H9 (cell line): ENCODE measurements at regions not wholly inside any gene's neighbourhood (a gene's known extent, or its start where the extent isn't known, plus 50 kb on each side); places are given as distances from the start of the nearest gene placed in this dataset.

Experiments
- DNase-seq: peaks from one replicate; pipeline ENCODE4 v3.0.0-alpha.2; 2017
- H2AFZ ChIP-seq: one replicate; pipeline ENCODE4 v1.6.1; 2013; ENCODE audit warnings: mild to moderate bottlenecking, low read length, control low read depth, moderate library complexity
- H2AK5ac ChIP-seq: 2 replicates; pipeline ENCODE4 v1.6.1; 2013; ENCODE audit warnings: low read length, control low read depth, mixed read lengths; ENCODE audit not compliant: insufficient read length
- H2BK120ac ChIP-seq: one replicate; pipeline ENCODE4 v1.6.1; 2013; ENCODE audit warnings: low read depth, mild to moderate bottlenecking, low read length, control low read depth, inconsistent platforms; ENCODE audit not compliant: poor library complexity, severe bottlenecking
- H2BK12ac ChIP-seq: 2 replicates; pipeline ENCODE4 v1.6.1; 2013; ENCODE audit warnings: low read length, control low read depth, mixed read lengths, low read depth; ENCODE audit not compliant: insufficient read length
- H2BK15ac ChIP-seq: 2 replicates; pipeline ENCODE4 v1.6.1; 2013; ENCODE audit warnings: low read depth, low read length, control low read depth
- H2BK20ac ChIP-seq: one replicate; pipeline ENCODE4 v1.6.1; 2013; ENCODE audit warnings: low read depth, mild to moderate bottlenecking, low read length, control low read depth, inconsistent platforms; ENCODE audit not compliant: poor library complexity, severe bottlenecking
- H2BK5ac ChIP-seq: 2 replicates; pipeline ENCODE4 v1.6.1; 2013; ENCODE audit warnings: low read length, control low read depth, mixed read lengths; ENCODE audit not compliant: insufficient read length
- H3K14ac ChIP-seq: 2 replicates; pipeline ENCODE4 v1.6.1; 2013; ENCODE audit warnings: low read length, control low read depth; ENCODE audit not compliant: insufficient read depth
- H3K18ac ChIP-seq: 2 replicates; pipeline ENCODE4 v1.6.1; 2013; ENCODE audit warnings: low read depth, mild to moderate bottlenecking, mixed read lengths, low read length, control low read depth; ENCODE audit not compliant: insufficient read length
- H3K23ac ChIP-seq: 2 replicates; pipeline ENCODE4 v1.6.1; 2013; ENCODE audit warnings: low read length, control low read depth, mixed read lengths, low read depth; ENCODE audit not compliant: insufficient read length
- H3K23me2 ChIP-seq: 2 replicates; pipeline ENCODE4 v1.6.1; 2013; ENCODE audit warnings: low read depth, mild to moderate bottlenecking, mixed read lengths, low read length, control low read depth; ENCODE audit not compliant: insufficient read length, poor library complexity, severe bottlenecking
- H3K27ac ChIP-seq: 2 replicates; pipeline ENCODE4 v1.5.1; 2013; ENCODE audit warnings: low read length, control low read depth, mixed read lengths, low read depth; ENCODE audit not compliant: insufficient read length
- H3K27me3 ChIP-seq: 2 replicates; pipeline ENCODE4 v1.6.1; 2013; ENCODE audit warnings: low read length, control low read depth, inconsistent platforms; ENCODE audit not compliant: insufficient read depth
- H3K4ac ChIP-seq: 2 replicates; pipeline ENCODE4 v1.6.1; 2013; ENCODE audit warnings: low read depth, mild to moderate bottlenecking, control low read depth, inconsistent platforms, low read length, moderate library complexity
- H3K4me1 ChIP-seq: 2 replicates; pipeline ENCODE4 v1.6.1; 2013; ENCODE audit warnings: low read length, control low read depth, inconsistent platforms; ENCODE audit not compliant: insufficient read depth
- H3K4me2 ChIP-seq: 2 replicates; pipeline ENCODE4 v1.6.1; 2013; ENCODE audit warnings: low read length, control low read depth, mixed read lengths; ENCODE audit not compliant: insufficient read length, insufficient read depth
- H3K56ac ChIP-seq: 2 replicates; pipeline ENCODE4 v1.6.1; 2013; ENCODE audit warnings: low read depth, mild to moderate bottlenecking, mixed read lengths, low read length, control low read depth; ENCODE audit not compliant: insufficient read length
- H3K79me1 ChIP-seq: 2 replicates; pipeline ENCODE4 v1.6.1; 2013; ENCODE audit warnings: low read depth, mild to moderate bottlenecking, moderate library complexity, low read length, control low read depth, inconsistent platforms; ENCODE audit not compliant: insufficient read depth, poor library complexity, severe bottlenecking
- H3K79me2 ChIP-seq: 2 replicates; pipeline ENCODE4 v1.6.1; 2013; ENCODE audit warnings: low read length, control low read depth, inconsistent platforms; ENCODE audit not compliant: insufficient read depth
- H3K9ac ChIP-seq: 2 replicates; pipeline ENCODE4 v1.6.1; 2013; ENCODE audit warnings: low read length, control low read depth, mixed read lengths; ENCODE audit not compliant: insufficient read length; ENCODE audit errors: extremely low read depth
- H3K9me3 ChIP-seq: one replicate; pipeline ENCODE4 v1.6.1; 2013; ENCODE audit warnings: low read depth, low read length, inconsistent platforms; ENCODE audit not compliant: control insufficient read depth
- H3T11ph ChIP-seq: one replicate; pipeline ENCODE4 v1.6.1; 2013; ENCODE audit warnings: mild to moderate bottlenecking, low read length, control low read depth, inconsistent platforms
- H4K20me1 ChIP-seq: one replicate; pipeline ENCODE4 v1.6.1; 2013; ENCODE audit not compliant: control insufficient read depth, insufficient read length, insufficient read depth
- H4K5ac ChIP-seq: 2 replicates; pipeline ENCODE4 v1.6.1; 2013; ENCODE audit warnings: low read depth, mild to moderate bottlenecking, mixed read lengths, low read length, control low read depth; ENCODE audit not compliant: insufficient read length
- H4K8ac ChIP-seq: replicated peaks from 2 replicates; pipeline ENCODE4 v1.6.1; 2013; ENCODE audit warnings: low read length, control low read depth, mixed read lengths, low read depth; ENCODE audit not compliant: insufficient read length
- H4K91ac ChIP-seq: 2 replicates; pipeline ENCODE4 v1.6.1; 2013; ENCODE audit warnings: low read depth, mild to moderate bottlenecking, moderate library complexity, mixed read lengths, low read length, control low read depth; ENCODE audit not compliant: insufficient read length
- H3K27ac Mint-ChIP-seq, 3 experiments: 2 replicates in 2 of 3; 3 replicates in 1 of 3; pipeline ENCODE4 v1.8.0; 2020 to 2021; ENCODE audit warnings: mixed read lengths in 3 of 3, mild to moderate bottlenecking in 1 of 3, moderate library complexity in 1 of 3
- H3K27me3 Mint-ChIP-seq: 2 replicates; pipeline ENCODE4 v1.8.0; 2021; ENCODE audit warnings: low read depth, mild to moderate bottlenecking, moderate library complexity, mixed read lengths
- H3K36me3 Mint-ChIP-seq, 3 experiments: 2 replicates in 2 of 3; 3 replicates in 1 of 3; pipeline ENCODE4 v1.8.0; 2020 to 2021; ENCODE audit warnings: low read depth in 3 of 3, mixed read lengths in 3 of 3; ENCODE audit not compliant: insufficient read depth in 1 of 3
- H3K4me1 Mint-ChIP-seq, 2 experiments: 2 replicates each; pipeline ENCODE4 v1.8.0; 2020; ENCODE audit warnings: mixed read lengths in 2 of 2
- H3K4me3 Mint-ChIP-seq, 2 experiments: 2 replicates in 1 of 2; 3 replicates in 1 of 2; pipeline ENCODE4 v1.8.0; 2020 to 2021; ENCODE audit warnings: mild to moderate bottlenecking in 2 of 2, mixed read lengths in 2 of 2, moderate library complexity in 1 of 2
- H3K9me3 Mint-ChIP-seq, 2 experiments: 2 replicates in 1 of 2; 3 replicates in 1 of 2; pipeline ENCODE4 v1.8.0; 2020; ENCODE audit warnings: mild to moderate bottlenecking in 2 of 2, mixed read lengths in 2 of 2, moderate library complexity in 1 of 2
- WGBS: extraction: QIAGEN DNeasy Blood & Tissue Kit; methylation state at CpG from one replicate; pipeline ENCODE4 v1.1.7; 2013; ENCODE audit warnings: missing lambda C conversion rate, low lambda C conversion rate, mixed read lengths; ENCODE audit not compliant: insufficient read length; ENCODE audit errors: extremely low coverage; 5-methylcytosine and 5-hydroxymethylcytosine counted together
- TF ChIP-seq, protein P1 (sequence below): fragments of 200-600 bp; sonication (generic); conservative IDR thresholded peaks from 3 replicates; pipeline ENCODE4 v1.8.0; 2021; ENCODE audit warnings: antibody characterized with exemption, mild to moderate bottlenecking

DNA sequence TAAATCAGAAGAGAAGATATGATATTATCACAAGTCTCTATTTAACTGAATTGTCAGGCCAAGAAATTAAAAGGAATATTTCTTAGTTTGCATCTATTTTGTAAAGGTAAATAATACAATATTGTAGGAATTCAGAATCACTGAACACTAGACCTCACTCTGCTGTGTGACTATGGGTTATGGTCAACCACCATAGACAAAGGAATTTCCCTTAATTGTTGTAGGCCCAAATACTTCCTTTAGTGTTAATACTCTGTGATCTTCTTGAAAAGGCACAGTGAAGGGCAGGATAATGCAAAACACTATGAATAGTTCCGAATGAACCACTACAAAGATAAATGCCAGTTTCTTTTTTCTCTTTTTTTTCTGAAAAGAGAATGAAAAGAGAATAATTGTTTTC lies 162.3 kb downstream of the TUSC7 start:
- Histone ChIP-seq H2BK120ac (no peak overlapping the region), H3K18ac (no peak overlapping the region), H4K8ac (no peak overlapping the region), H3T11ph (no peak overlapping the region), H4K91ac (no peak overlapping the region), H2AK5ac (no peak overlapping the region), H3K9ac (no peak overlapping the region), H3K9me3 (no peaks in the 10 kb centered on the region), H3K4me2 (no peak overlapping the region), H3K27ac (no peak overlapping the region), H2BK12ac (no peak overlapping the region), H3K14ac (no peak overlapping the region), H3K4ac (no peak overlapping the region), H3K79me1 (no peaks in the 10 kb centered on the region), H2BK20ac (no peak overlapping the region), H2BK15ac (no peak overlapping the region), H3K23me2 (no peaks in the 10 kb centered on the region), H2BK5ac (no peak overlapping the region), H3K79me2 (no peaks in the 10 kb centered on the region), H4K20me1 (no peaks in the 10 kb centered on the region), H3K4me1 (no peaks in the 10 kb centered on the region), H2AFZ (no peak overlapping the region), H3K23ac (no peak overlapping the region), H3K27me3 (no peaks in the 10 kb centered on the region), H4K5ac (no peak overlapping the region), H3K56ac (no peak overlapping the region)
- Mint-ChIP-seq H3K27me3 (no peaks in the 10 kb centered on the region), H3K36me3 (no peaks in the 10 kb centered on the region), H3K27ac (no peak overlapping the region), H3K9me3 (no peaks in the 10 kb centered on the region), H3K4me1 (peaks cover 2 to 3% of the 10 kb centered on the region in 2 experiments; a peak in 2 of 4 replicates), H3K4me3 (no peak overlapping the region)
- DNase-seq: no peak
- no CpG with 5 or more reads among the region's 1 CpG for WGBS
- TF ChIP-seq, protein P1, sequence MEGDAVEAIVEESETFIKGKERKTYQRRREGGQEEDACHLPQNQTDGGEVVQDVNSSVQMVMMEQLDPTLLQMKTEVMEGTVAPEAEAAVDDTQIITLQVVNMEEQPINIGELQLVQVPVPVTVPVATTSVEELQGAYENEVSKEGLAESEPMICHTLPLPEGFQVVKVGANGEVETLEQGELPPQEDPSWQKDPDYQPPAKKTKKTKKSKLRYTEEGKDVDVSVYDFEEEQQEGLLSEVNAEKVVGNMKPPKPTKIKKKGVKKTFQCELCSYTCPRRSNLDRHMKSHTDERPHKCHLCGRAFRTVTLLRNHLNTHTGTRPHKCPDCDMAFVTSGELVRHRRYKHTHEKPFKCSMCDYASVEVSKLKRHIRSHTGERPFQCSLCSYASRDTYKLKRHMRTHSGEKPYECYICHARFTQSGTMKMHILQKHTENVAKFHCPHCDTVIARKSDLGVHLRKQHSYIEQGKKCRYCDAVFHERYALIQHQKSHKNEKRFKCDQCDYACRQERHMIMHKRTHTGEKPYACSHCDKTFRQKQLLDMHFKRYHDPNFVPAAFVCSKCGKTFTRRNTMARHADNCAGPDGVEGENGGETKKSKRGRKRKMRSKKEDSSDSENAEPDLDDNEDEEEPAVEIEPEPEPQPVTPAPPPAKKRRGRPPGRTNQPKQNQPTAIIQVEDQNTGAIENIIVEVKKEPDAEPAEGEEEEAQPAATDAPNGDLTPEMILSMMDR: no peak
